Right lobe of liver (tissue), 6 donors: ENCODE measurements at regions not wholly inside any gene's neighbourhood (a gene's known extent, or its start where the extent isn't known, plus 50 kb on each side); places are given as distances from the start of the nearest gene placed in this dataset.

Experiments used
- ATAC-seq, 4 donors: fragments of 200-7000 bp; cut with Tn5 transposase; one replicate each; pipeline ENCODE4 v1.9.1; 2020; ENCODE audit warnings: mild to moderate bottlenecking in 4 of 4, moderate library complexity in 4 of 4
- DNase-seq, 3 donors: peaks; one replicate each; pipeline ENCODE4 v3.0.0-alpha.2; 2020
- H3K27ac ChIP-seq, 3 donors: fragments of 200-600 bp; one replicate each; pipeline ENCODE4 v1.8.0; 2022
- H3K27me3 ChIP-seq, 2 donors: fragments of 200-600 bp; one replicate each; pipeline ENCODE4 v1.8.0; 2022
- H3K36me3 ChIP-seq, 4 donors: fragments of 200-600 bp; sonication (generic) in 1 of 4; one replicate each; pipeline versions ENCODE4 v1.5.1 to v1.8.0; 2017 to 2022; ENCODE audit warnings: control low read depth in 1 of 4
- H3K4me1 ChIP-seq, 4 donors: fragments of 200-600 bp; sonication (generic) in 1 of 4; one replicate each; pipeline versions ENCODE4 v1.5.1 to v1.8.0; 2017 to 2022; ENCODE audit warnings: control low read depth in 1 of 4
- H3K4me3 ChIP-seq, 3 donors: fragments of 200-600 bp; one replicate each; pipeline ENCODE4 v1.8.0; 2022
- H3K9me3 ChIP-seq, 4 donors: fragments of 200-600 bp; sonication (generic) in 1 of 4; one replicate each; pipeline versions ENCODE4 v1.5.1 to v1.8.0; 2017 to 2022; ENCODE audit warnings: control low read depth in 1 of 4
- CTCF ChIP-seq, 4 donors: fragments of 200-600 bp in 3 of 4; fragments of 450-650 bp in 1 of 4; IDR thresholded peaks; one replicate each; pipeline versions ENCODE4 v1.5.1 to v1.8.0; 2016 to 2022; ENCODE audit warnings: antibody characterized with exemption in 4 of 4, mild to moderate bottlenecking in 2 of 4
- POLR2A ChIP-seq: fragments of 450-650 bp; IDR thresholded peaks from one replicate; pipeline ENCODE4 v1.6.1; 2017; ENCODE audit warnings: antibody characterized with exemption, mild to moderate bottlenecking
- WGBS: methylation state at CpG from one replicate; pipeline ENCODE4 v1.1.6; 2018; ENCODE audit warnings: low coverage, low lambda C conversion rate; ENCODE audit not compliant: insufficient coverage; ENCODE audit errors: missing lambda C conversion rate; 5-methylcytosine and 5-hydroxymethylcytosine counted together
- intact Hi-C, 2 donors: fragments of 100-400 bp; cut with DNase I; formaldehyde crosslinking; loops; one replicate each; pipeline versions ENCODE4 v1.11.2 to v1.14.1; 2022
- donor health status: DM: no; HTN: yes; CAD: no.
- donor health status: DM: no; HTN: no; CAD: no.
- donor health status: DM: no; HTN: no; CAD: no.
- donor health status: DM: no; HTN: yes; CAD: no.
- donor health status: DM: no; HTN: yes; CAD: no.

GRCh38 chr10:47175181-47176123 lies 124.5 kb upstream of the GDF10 start:
- TF ChIP-seq CTCF (IDR thresholded peaks at IDR 0.05): no peak
- no peak for TF ChIP-seq POLR2A
- Histone ChIP-seq H3K27ac (no peak overlapping the region), H3K9me3 (no peaks in the 10 kb centered on the region), H3K36me3 (no peaks in the 10 kb centered on the region), H3K4me1 (no peaks in the 10 kb centered on the region), H3K4me3 (no peak overlapping the region), H3K27me3 (no peaks in the 10 kb centered on the region)
- intact Hi-C loops: no loop called here
- 66% methylated on average over 11 of the region's 15 CpGs for WGBS
- ATAC-seq (no peak), DNase-seq (no peak)

- no peak for TF ChIP-seq CTCF (IDR thresholded peaks at IDR 0.05)
- no peak for TF ChIP-seq POLR2A
- H3K27ac ChIP-seq: no peak overlapping the region
- no peak overlapping the region for H3K4me3 ChIP-seq
- intact Hi-C loops: no loop called here
- H3K9me3 ChIP-seq: no peaks in the 10 kb centered on the region
- H3K27me3 ChIP-seq: no peaks in the 10 kb centered on the region
- WGBS: 64% methylated on average over 4 of the region's 12 CpGs
- ATAC-seq: no peak
- no peaks in the 10 kb centered on the region for H3K36me3 ChIP-seq
- no peaks in the 10 kb centered on the region for H3K4me1 ChIP-seq
- no peak for DNase-seq
These were observed 123.6 kb upstream of the GDF10 start for GRCh38 chr10:47176206-47176902.

- Histone ChIP-seq H3K27ac (no peak overlapping the region), H3K9me3 (no peaks in the 10 kb centered on the region), H3K27me3 (no peaks in the 10 kb centered on the region), H3K4me3 (no peak overlapping the region), H3K36me3 (no peaks in the 10 kb centered on the region), H3K4me1 (no peaks in the 10 kb centered on the region)
- 64% methylated on average over 5 of the region's 8 CpGs for WGBS
- TF ChIP-seq POLR2A: no peak
- TF ChIP-seq CTCF (IDR thresholded peaks at IDR 0.05): no peak
- ATAC-seq (no peak), DNase-seq (no peak)
- intact Hi-C loops: no loop called here
These were observed 122.8 kb upstream of the GDF10 start for GRCh38 chr10:47176903-47177868.

GRCh38 chr10:47178537-47179290 lies 121.3 kb upstream of the GDF10 start:
- no peak for ATAC-seq
- Histone ChIP-seq H3K4me3 (no peak overlapping the region), H3K4me1 (no peaks in the 10 kb centered on the region), H3K36me3 (no peaks in the 10 kb centered on the region), H3K27ac (no peak overlapping the region), H3K27me3 (no peaks in the 10 kb centered on the region), H3K9me3 (no peaks in the 10 kb centered on the region)
- TF ChIP-seq POLR2A (no peak), CTCF (IDR thresholded peaks at IDR 0.05) (no peak)
- intact Hi-C loops: no loop called here
- 83% methylated on average over 5 of the region's 5 CpGs for WGBS
- no peak for DNase-seq
